ENCODE measurements at regions not wholly inside any gene's neighbourhood (a gene's known extent, or its start where the extent isn't known, plus 50 kb on each side); places are given as distances from the start of the nearest gene placed in this dataset.
"Not testable (repeated sequence)": the region's sequence is repeated elsewhere in the genome, so short reads cannot be mapped to it uniquely, and the experiment has no call there.

DNA sequence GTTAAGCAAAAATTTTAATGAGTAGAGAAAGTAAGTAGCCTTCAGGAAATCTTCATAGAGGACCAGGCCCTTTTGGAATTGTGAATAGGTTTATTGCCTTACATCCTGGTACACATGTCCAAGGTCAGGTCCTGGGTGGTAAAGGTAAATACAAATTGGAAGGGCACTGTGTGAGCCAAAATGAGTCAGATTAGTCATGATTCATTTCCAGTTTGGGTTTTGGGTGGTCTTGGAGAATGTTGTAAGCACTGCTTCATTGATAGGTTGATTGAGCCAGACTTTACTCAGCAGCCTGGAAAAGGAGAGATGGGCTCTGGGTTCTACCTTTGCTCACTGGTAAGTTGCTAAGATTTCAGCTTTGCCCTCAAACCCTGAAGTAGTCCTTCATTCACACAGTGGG lies 82.5 kb upstream of the ZNF169 start:
- TF ChIP-seq, protein P1, sequence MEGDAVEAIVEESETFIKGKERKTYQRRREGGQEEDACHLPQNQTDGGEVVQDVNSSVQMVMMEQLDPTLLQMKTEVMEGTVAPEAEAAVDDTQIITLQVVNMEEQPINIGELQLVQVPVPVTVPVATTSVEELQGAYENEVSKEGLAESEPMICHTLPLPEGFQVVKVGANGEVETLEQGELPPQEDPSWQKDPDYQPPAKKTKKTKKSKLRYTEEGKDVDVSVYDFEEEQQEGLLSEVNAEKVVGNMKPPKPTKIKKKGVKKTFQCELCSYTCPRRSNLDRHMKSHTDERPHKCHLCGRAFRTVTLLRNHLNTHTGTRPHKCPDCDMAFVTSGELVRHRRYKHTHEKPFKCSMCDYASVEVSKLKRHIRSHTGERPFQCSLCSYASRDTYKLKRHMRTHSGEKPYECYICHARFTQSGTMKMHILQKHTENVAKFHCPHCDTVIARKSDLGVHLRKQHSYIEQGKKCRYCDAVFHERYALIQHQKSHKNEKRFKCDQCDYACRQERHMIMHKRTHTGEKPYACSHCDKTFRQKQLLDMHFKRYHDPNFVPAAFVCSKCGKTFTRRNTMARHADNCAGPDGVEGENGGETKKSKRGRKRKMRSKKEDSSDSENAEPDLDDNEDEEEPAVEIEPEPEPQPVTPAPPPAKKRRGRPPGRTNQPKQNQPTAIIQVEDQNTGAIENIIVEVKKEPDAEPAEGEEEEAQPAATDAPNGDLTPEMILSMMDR (IDR thresholded peaks at IDR 0.05; ENCODE audit: extremely low read depth, missing control alignments): no peak

DNA sequence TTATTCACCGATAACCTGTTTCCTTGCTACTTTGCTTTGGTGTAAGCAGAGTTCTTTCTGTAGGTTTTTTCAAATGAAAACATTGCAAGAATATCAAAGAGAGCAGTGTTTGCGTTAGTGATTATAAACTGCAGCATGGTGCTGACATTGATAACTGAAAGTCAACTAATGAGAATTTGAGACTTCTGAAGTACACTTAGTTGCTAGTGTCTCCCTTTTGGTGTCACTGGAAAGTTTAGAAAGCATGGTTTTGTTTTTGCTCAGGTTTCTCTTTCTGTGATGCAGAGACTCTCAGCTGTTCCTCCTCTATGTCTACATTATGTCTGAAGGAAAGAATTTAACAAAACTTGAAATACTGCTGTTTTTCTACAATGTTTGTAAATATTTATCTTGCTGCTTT lies 80.2 kb upstream of the ZNF169 start:
- peak; percentile 63 for DNase-seq (ENCODE audit: low spot score)
- TF ChIP-seq, protein P1 (IDR thresholded peaks at IDR 0.05; ENCODE audit: extremely low read depth, missing control alignments): no peak

More for the DNA sequence above, 82.5 kb upstream of the ZNF169 start:
- no peak for DNase-seq (ENCODE audit: low spot score)

GRCh38 chr9:94181408-94182181 lies 77.5 kb upstream of the ZNF169 start:
- DNase-seq (ENCODE audit: low spot score): no peak
- TF ChIP-seq, protein P1 (IDR thresholded peaks at IDR 0.05; ENCODE audit: extremely low read depth, missing control alignments): no peak

DNA sequence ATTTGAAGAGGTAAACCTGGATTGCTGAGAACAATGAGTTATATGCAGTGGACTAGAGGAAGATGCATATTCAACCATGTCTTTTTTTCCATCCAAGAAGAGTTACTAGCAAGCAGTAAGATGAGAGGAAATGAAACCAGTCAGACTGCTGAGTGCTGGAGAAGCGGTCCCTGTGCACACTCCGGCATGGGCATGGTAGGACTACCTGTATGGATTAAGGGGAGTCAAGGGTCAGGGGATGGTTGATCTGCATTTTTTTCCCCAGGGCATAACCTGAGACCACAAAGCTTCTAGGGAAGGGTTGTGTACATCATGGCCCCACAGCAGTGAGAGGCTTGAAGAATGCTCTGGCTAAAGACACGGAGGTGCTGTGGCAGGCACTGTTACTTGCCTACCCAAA lies 76.6 kb upstream of the ZNF169 start:
- TF ChIP-seq, protein P1 (IDR thresholded peaks at IDR 0.05; ENCODE audit: extremely low read depth, missing control alignments): no peak

GRCh38 chr9:94183240-94183999 lies 75.7 kb upstream of the ZNF169 start:
- DNase-seq (ENCODE audit: low spot score): no peak
- TF ChIP-seq, protein P1 (IDR thresholded peaks at IDR 0.05; ENCODE audit: extremely low read depth, missing control alignments): no peak

More for the DNA sequence above, 76.6 kb upstream of the ZNF169 start:
- no peak for DNase-seq (ENCODE audit: low spot score)

DNA sequence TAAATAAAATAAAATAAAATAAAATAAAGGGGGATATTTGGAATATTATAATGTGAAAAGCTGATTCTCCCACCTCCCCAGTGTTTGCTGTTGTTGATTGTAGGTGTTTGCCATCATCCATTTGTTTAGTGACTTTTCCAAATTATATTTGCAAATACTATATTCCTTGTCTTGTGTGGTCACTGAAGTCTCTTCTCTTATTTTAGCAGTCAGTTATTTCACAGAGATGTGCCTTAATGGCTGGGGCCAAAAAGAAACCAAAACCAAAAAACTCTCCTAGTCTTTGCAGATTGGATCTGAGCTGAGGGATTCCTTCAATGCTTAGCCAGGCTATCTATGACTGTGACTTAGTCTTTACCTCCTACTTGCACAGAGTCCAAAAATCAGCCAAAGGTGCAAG lies 70.9 kb upstream of the ZNF169 start:
- TF ChIP-seq, protein P1 (IDR thresholded peaks at IDR 0.05; ENCODE audit: extremely low read depth, missing control alignments): no peak

GRCh38 chr9:94191706-94192105 lies 67.4 kb upstream of the ZNF169 start:
- not testable (repeated sequence) for DNase-seq (ENCODE audit: low spot score)

More for the DNA sequence above, 70.9 kb upstream of the ZNF169 start:
- no peak for DNase-seq (ENCODE audit: low spot score)
